ENCODE measurements at regions not wholly inside any gene's neighbourhood (a gene's known extent, or its start where the extent isn't known, plus 50 kb on each side); places are given as distances from the start of the nearest gene placed in this dataset.
"Not testable (repeated sequence)": the region's sequence is repeated elsewhere in the genome, so short reads cannot be mapped to it uniquely, and the experiment has no call there.

DNA sequence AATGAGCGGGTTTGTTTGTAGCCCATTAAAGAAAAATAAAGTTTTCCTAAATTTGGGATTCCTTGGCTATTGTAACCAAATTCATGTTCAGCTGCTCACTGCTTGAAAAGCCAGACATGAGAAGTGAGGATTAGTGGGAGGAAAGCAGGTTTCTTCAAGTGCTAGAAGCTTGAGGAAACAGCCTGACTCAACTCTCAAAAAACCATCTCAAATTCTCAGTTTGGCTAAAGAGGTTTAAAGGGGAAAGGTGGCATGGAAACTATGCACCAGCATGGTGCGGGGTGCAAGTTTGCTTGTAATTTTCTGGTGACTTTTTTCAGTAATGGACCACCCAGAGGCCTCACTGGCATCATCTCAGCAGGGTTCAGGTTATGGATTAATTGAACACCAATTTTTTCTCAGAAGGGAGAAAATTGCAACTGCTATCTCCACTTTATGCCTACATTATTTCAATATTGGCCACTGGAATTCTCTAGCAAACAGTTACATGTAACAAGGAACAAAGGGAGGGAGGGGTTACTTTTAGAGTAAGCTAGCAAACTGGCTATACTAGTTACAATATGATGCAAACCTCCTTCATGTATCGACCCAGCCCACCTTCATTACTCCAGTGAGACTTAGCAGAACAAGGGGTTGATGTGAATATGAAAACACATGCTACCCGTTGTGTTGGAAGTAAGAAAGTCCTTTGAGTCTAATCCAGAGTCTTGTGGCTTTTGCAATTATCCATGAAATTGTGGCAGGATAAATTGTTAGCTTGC is 85.0 kb upstream of the IFNGR1 start:
- no peak for DNase-seq

GRCh38 chr6:137303441-137303840 is 84.3 kb upstream of the IFNGR1 start:
- no peak for DNase-seq

DNA sequence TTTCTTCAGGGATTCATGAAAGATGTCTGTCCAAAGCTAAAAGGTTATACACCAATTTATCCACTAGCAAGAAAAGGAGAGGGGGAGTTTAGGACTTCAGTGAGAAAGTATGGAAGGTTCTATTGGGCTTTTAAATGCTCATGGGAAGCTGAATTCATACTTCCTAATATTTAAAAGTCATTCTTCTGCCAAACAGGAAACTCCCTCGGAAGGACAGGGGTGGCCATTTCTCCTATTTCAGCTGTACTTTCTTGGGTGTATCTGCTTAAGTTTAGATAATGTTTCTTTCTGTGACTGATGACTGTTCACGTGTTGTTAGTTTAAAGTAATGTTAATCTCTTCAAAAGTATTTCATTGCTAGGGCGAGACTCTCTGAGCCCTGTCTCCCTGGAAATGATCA is 80.5 kb upstream of the IFNGR1 start:
- no peak for DNase-seq

DNA sequence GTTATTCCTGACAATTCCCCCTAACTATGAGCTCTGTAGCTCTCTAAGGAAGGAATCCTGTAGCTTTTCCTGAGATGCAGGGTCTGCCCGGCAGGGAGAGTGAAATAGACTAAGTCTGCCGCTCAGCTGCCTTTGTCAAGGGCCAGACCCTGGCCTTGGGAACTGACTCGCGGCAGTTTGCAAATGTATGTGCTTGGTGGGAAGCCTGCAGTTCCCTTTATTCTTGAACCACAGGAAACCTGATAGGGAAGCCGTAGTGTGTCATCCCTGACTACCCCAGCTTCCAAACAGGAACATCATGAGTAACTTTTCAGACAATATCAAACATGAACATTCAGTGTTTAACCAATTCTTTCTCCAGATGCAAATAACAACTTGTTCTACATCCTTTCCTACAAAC is 78.7 kb upstream of the IFNGR1 start:
- peak in 1 of 2 experiments; percentile 5 for DNase-seq

DNA sequence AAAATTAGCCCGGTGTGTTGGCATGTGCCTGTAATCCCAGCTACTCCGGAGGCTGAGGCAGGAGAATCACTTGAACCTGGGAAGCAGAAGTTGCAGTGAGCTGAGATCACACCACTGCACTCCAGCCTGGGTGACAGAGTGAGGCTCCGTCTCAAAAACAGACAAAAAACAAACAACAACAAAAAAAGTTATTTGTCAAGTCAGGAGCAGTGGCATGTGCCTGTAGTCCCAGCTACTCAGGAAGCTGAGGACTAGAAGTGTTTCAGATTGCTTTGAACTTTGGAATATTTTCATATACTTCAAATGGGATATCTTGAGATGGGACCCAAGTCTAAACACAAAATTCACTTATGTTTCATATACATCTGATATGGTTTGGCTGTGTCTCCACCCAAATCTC is 73.1 kb upstream of the IFNGR1 start:
- not testable (repeated sequence) for DNase-seq

GRCh38 chr6:137291441-137291840 is 72.3 kb upstream of the IFNGR1 start:
- no peak for DNase-seq

GRCh38 chr6:137290601-137291261 is 71.5 kb upstream of the IFNGR1 start:
- DNase-seq: no peak

- DNase-seq: no peak
Measured at GRCh38 chr6:137286916-137287315, 67.7 kb upstream of the IFNGR1 start.

DNA sequence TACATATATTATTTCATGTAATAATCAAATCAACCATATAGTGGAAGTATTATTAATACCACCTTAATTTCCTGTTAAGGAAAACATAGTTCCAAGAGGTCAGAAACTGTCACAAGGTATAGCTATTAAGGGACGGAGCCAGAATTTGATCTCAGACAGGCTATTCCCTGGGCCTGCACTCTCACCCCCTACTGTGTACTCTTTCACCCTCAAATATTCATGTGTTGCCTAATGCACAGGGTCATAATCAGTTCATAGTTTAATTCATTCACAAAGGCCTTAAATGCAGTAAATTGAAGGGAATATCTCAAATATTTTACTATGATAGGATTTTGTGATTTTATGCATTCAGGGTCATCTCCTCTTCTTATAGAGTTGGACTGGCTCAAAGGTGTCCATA is 67.2 kb upstream of the IFNGR1 start:
- no peak for DNase-seq

DNA sequence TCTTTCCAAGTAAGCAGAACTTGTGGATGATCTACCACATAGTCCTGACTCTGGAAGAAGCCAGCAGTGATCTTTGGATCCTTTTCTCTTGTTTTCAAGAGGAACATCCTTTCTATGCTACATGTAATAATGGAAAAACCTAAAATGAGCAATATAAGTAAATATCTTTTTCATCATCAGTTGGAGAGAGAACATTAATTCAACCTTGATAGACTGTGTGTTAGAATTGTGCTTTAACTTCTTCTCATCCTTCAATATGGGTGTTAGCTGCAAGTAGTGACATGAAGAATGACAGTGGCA is 65.6 kb upstream of the IFNGR1 start:
- DNase-seq: no peak

DNA sequence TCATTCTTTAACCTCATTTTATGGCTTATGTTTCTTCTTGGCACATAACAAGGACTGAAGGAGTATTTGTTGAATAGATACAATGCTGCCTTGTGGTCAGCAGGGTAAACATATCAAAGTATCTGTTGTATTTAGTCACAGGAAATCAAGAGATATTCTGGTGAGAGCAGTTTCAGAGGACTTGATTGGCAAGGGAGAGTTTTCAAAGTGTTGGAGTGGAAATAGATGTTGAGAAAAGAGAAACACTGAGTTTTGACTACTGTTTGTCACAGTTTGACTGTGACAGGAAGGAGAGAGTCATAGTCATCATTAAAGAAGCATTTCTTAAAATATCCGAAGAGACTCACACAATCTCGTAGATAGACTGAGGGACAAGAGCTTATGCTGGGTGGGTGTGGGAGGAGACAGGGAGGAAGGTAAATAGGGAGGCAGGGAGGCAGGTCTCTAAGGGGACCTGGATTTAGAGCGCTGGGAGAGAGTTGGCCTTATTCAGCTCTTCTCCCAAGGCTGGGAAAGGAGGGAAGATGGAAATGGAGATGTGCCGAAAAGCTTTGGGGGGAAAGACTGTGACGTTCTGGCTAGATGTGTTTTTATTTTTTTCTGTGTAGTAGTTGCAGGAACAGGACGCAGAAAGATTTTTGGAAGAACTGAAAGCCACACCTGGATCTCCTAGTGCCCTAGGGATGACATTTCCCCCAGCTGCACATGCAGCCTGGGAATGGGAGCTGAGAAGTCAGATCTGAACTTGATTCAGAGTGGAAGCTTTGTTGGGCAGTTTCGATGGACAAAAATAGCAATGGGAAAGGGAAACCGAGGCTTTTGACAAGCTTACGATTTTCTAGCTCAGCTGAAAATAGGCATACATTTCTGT is 65.0 kb upstream of the IFNGR1 start:
- no peak for DNase-seq

GRCh38 chr6:137283080-137283479 is 63.9 kb upstream of the IFNGR1 start:
- no peak for DNase-seq

GRCh38 chr6:137282254-137282653 is 63.1 kb upstream of the IFNGR1 start:
- DNase-seq: no peak

GRCh38 chr6:137279279-137279678 is 60.1 kb upstream of the IFNGR1 start:
- not testable (repeated sequence) for DNase-seq

- DNase-seq: peak in 1 of 2 experiments; percentile 24
Measured at GRCh38 chr6:137277971-137278637, 58.9 kb upstream of the IFNGR1 start.

DNA sequence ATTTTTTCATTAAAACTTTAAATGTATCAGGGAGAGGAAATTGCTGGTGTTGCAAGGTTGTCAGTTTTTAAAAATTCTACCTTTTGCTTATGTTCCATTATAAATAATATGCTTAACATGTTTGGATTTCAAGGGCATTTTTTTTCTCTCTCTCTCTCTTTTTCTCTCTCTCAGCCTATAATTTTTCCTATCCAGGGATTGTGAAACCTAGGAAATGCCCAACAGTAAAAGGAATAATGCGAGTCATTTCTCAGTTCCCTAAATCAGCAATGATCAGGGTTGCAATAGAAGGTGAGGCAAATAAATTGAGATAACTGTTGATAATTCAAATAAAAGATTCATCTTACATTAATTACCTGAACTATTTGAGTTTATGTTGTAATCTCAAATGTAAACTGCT is 53.2 kb upstream of the IFNGR1 start:
- DNase-seq: no peak

DNA sequence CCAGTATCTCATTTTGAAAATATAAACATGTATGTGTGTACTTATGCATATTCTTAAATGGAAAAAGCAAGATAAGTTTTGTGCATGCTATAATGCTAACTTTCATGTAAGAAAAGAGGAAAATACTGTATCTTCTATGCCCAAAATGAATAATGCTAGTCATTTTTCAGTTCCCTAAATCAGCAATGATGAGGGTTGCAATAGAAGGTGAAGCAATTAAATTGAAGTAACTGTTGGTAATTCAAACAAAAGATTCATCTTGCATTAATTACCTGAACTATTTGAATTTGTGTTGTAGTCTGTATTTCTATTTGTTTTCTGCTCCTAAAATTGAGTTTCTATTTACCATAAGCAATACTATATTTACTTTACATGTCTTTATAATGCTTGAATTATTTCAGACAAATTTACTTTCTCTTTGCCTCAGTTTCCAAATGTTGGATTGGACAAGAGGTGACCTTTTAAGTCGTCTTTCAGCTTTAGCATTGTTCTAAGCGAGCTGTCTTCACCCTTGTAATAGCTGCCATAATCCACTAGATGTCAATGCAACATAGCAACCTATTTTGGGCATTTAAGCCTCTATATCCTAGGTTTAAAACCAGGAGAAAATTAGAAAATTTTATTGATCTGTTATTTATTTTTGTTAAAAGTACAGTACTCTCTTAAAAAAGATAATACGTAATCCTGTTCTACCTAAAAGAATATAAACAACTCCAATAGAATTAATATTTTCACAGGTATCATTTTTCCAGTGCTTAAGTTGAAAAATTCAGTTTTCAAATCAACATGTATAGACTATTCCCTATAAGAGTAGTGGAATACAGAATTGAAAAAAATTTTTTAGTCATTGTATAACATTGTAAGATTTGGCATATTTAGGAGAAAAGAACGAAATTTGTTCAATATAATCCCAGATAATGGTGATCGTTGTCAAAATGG is 52.3 kb upstream of the IFNGR1 start:
- peak in 1 of 2 experiments; percentile 54 for DNase-seq

DNA sequence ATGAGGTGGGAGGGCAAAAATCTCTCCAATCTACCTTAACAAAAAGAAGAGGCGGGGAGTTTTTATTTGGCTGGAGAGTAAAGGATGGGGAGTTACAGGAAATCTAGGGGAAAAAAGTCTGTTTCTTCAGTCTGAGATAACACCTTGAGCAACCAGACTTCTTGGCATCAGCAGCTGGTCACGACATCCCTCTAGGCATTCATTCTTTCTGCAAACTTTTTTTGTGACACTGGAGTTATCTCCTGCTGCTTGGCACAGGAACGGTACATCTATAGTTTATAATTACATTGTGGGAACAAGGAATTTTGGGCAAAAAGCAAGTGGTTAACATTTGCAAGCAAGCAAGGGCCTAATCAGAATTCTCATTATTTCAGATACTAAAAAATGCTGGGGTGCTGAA is 50.6 kb upstream of the IFNGR1 start:
- no peak for DNase-seq

GRCh38 chr6:137269347-137269746 is 50.2 kb upstream of the IFNGR1 start:
- DNase-seq: no peak
